ENCODE measurements at regions not wholly inside any gene's neighbourhood (a gene's known extent, or its start where the extent isn't known, plus 50 kb on each side); places are given as distances from the start of the nearest gene placed in this dataset.

DNA sequence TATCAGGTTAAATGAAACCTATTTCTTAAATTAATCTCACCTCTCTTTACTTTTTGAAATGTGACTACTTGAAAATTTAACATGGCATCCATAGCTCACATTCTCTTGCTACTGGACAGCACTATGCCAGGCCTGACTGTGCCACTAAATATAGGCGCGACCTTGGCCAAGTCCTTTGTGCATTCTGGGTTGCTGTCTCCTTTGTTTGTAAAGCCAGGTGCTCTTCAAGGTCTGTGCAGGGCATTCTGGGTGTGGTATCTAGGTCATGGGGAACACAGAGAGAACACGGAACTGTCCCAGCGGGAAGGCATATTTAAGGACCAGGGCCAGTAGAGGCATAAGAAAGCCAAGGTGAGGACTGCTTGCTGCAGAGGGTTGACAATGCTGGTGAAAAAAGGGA lies 121.2 kb downstream of the ZNF664 start:
- in situ Hi-C loops (cut with MboI; ENCODE audit: low pct_unique_long_range_greater_than_20kb, low sequenced_read_pairs), result no loop called here
- no peak for DNase-seq

DNA sequence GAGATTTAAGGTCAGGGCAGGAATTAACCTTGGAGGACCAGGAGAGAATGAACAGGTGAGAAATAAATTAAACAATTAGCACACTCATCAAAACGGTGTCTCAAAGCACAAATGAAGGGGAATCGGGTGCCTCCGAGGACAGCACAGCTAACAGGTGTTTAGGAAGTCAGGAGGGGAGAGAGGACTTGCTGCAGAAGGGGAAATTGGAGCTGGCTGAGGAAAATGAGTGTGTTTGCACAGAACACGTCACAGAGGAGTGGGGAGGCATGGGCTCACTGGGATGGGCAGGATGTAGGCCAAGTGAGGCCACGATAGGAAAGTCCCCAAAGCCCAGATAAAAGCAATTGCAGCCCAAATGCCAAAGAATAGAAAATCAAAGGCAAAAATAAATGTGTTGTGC lies 121.7 kb downstream of the ZNF664 start:
- in situ Hi-C loops (cut with MboI; ENCODE audit: low pct_unique_long_range_greater_than_20kb, low sequenced_read_pairs), result no loop called here
- no peak for DNase-seq

DNA sequence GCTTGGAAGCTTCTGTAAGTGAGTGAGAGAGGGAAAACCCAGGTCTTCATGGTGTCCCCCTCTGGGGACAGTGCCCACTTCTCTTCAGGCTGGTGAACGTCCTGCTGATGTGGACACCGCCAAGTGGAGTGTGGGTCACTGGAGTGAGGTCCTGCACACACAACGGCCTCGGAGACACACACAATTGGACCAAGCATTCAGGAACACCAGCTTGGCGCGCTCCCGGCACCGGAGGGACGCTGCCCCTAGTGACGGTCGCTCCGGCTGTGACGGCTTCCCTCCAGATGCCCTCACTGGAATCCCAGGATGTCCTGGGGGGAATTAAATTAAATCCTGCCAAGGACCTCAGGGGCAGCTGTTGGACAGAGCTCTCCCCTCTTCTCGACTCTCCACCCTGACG lies 123.1 kb downstream of the ZNF664 start:
- in situ Hi-C loops (cut with MboI; ENCODE audit: low pct_unique_long_range_greater_than_20kb, low sequenced_read_pairs), result no loop called here
- no peak for DNase-seq

DNA sequence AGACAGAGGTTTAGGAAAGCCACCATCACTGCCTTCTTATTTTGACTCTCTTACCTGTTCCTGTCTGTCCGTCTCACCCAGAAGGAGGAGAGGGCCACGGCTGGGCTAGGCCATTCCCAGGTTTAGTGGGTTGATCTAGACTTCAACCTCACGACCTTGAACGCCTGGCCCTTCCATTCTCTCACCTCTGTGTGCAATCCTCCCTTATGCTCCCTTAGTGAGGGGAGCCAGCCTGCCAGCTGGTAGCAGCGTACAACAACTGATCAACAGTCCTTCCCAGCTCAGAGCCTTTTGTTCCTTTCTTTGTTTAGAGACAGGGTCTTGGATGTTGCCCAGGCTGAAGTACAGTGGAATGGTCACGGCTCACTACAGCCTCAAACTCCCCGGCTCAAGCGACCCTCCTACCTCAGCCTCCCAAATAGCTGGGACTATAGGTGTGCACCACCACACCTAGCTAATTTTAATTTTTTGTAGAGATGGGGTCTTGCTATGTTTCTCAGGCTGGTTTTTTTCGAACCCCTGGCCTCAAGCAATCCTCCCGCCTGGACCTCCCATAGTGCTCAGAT lies 123.9 kb downstream of the ZNF664 start:
- no peak for DNase-seq
- in situ Hi-C loops (cut with MboI; ENCODE audit: low pct_unique_long_range_greater_than_20kb, low sequenced_read_pairs), result no loop called here

DNA sequence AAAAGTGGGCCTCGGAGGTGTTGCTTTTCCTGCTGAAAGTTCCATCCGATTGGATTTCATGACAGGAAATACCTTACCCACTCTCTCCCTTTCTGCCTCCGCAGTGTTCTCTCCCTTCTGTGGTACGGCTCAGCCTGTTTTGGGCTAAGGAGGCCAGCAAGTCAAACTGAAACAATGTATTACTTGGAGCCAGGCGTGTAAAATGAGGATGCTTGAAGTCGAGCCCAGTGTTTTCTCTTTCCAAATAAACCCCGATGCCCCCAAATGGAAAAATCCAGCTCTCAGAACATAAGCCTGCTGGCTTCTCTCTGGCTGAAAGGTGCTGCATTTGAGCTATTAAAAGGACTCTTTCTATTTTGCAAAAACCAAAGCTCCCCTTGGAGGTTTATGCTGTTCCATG lies 124.7 kb downstream of the ZNF664 start:
- in situ Hi-C loops (cut with MboI; ENCODE audit: low pct_unique_long_range_greater_than_20kb, low sequenced_read_pairs), result no loop called here
- DNase-seq, result no peak

DNA sequence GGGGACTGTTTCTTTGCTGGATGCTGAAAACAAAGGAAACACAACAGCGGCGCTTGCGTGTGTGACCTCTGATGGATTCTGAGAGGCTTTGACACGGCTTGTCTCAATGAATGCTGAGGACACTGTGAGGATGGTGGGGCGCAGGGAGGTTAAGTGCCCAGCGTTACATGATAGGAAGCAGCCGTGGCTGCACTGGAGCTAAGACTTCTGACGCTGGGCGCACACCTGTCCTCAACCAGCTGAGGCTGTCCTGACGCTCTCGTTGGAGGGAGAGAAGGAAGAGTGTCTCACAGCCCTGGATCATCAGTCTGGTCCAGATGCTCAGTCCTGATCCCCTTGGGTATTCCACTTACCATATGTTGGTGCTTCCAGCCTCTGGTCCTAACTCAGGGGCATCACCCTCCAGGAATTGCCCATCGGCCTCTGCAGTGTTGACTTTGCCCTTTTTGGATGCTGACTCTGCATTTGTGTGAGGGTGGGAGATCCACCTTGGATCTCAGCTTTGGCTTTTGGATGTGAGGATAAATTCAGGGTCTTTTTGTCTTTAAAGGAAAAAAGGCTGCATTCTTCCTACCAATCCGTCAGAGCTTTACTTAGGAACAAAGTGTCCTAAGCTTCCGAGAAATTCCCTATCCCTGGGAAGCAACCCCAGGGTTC lies 125.2 kb downstream of the ZNF664 start:
- no peak for DNase-seq
- in situ Hi-C loops (cut with MboI; ENCODE audit: low pct_unique_long_range_greater_than_20kb, low sequenced_read_pairs), result no loop called here

DNA sequence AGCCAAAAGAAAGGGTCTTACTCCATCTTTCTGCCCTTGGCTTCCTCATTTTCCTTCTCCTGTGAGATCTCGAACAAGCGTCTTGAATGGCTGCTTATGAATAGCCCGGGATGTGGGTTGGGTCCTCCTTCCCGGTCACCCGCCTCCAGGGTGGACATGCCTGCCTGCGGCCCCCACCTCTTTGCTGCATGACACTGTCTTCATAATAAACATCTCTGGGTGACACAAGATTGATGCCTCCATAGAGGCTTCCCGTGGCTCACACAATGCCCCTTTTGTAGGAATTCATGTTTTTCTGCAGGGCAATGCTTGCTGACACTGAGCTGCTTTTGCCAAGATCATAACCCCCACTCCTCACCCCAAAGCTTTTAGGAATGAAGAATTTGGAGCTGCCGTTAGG lies 125.9 kb downstream of the ZNF664 start:
- DNase-seq, result no peak
- in situ Hi-C loops (cut with MboI; ENCODE audit: low pct_unique_long_range_greater_than_20kb, low sequenced_read_pairs), result no loop called here

DNA sequence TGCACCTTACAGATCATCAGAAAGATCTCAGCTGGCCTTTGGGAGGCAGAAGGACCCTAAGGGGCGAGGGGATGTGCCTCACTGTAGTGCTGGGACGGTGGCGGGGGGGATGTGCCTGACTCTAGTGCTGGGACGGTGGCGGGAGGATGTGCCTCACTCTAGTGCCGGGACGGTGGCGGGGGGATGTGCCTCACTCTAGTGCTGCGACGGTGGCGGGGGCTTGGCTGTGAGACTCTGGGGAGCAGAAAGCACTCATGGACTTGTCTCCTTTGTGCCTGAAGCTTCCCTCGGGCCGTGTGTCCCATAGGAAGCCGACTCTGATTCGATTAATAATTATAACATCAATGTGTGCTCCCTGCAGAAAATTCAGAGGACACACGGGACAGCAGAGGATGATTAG lies 126.6 kb downstream of the ZNF664 start:
- in situ Hi-C loops (cut with MboI; ENCODE audit: low pct_unique_long_range_greater_than_20kb, low sequenced_read_pairs), result no loop called here
- DNase-seq, result no peak

DNA sequence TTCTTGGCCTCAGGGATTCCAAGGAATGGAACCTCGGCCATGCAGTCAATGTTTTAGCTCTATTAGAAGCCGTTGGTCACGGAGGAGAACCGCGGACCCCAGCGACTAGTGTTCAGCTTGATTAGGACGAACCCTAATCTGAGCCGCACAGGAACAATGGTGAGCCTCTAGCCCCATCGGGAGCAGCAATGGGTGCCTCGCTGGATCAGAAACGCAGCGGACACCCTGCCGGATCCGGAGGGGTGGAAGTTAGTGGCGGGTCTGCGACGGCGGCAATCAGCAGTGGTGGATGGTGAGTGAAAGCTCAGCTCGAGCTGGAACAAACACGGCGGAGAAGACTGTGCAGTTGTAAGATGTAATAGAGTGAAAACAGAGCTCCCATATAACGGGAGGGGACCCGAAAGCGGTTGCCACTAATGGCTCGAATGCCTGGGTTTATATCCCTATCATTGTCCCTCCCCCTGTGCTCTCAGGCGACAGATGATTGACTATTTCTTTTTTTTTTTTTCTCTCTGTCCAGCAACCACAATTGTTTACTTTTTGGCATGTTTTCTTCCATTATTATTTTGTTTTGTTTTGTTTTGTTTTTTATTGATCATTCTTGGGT lies 127.7 kb downstream of the ZNF664 start:
- DNase-seq, result no peak
- in situ Hi-C loops (cut with MboI; ENCODE audit: low pct_unique_long_range_greater_than_20kb, low sequenced_read_pairs), result no loop called here

DNA sequence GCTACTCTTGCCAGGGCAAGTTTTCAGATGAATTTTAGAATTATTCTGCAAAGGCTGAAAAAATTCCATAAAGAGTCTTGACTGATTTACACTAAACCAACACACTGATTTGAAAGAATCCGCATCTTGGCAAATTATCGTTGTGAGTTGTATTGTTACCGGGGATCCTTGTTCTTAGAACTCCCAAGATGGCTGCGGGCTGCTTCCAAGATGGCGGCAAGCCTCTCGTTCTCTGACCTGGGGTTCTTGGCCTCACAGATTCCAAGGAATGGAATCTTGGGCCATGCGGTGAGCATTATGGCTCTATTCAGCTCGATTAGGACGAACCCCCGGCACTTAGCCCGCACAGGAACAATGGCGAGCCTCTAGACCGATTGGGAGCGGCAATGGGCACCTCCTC lies 132.5 kb downstream of the ZNF664 start:
- in situ Hi-C loops (cut with MboI; ENCODE audit: low pct_unique_long_range_greater_than_20kb, low sequenced_read_pairs), result no loop called here
- DNase-seq, result no peak

DNA sequence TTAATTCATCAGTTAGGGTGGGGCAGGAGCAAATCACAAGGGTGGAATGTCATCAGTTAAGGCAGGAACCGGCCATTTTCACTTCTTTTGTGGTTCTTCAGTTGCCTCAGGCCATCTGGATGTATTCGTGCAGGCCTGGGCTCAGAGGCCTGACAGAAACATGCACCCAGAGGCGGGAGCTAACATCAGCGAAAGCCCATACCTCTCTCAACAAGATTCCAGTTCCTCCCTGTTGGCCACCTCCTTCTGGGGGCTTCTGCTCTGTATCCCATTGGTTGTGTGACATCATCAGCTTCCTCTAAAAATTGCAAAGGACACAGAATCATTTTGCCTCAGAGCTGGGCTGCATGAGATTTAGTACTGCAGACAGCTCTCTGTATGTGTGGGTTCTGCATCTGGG lies 134.3 kb downstream of the ZNF664 start:
- DNase-seq, result no peak
- in situ Hi-C loops (cut with MboI; ENCODE audit: low pct_unique_long_range_greater_than_20kb, low sequenced_read_pairs), result no loop called here

DNA sequence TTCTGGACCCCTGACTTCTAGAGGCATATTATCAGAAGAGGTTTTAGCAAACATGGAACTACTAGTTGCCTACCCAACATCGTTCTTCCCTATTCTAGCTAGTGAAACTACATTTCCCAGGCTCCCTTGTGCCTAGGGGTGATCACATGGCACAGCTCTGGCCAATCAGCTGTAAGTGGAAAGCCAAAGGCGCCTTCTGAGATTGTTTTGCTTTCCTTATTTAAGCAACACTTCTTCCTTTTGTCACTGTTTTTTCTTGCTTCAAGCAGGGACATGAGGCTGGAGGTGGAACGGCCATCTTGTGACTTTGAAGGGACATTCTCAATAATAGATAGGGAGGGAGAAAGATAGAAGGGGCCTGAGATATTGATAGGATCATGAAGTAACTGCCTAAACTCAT lies 136.7 kb downstream of the ZNF664 start:
- DNase-seq, result peak; percentile 23
- in situ Hi-C loops (cut with MboI; ENCODE audit: low pct_unique_long_range_greater_than_20kb, low sequenced_read_pairs), result no loop called here

DNA sequence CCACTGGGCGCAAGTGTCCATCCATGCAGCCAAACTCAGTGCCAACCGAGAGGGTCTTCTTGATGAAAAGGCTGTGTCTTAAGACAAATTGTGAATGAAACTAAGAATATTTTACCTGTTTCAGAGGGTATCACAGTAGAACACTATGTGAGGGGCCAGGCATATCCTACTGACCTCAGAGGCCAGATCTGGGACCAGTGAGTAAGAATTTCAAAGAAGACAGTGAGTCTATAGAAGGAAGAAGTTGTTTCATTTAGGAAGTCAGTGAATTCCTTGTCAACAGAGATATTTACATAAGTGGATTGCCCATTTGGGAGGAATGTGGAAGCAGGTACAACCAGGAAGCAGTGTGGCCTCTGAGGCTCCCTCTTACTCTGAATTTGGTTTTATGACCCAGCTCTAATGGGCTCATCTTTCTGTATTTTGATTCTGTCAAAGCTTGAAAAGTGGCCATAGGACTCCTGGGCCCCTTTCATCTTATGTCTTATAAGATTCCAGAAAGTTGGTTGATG lies 137.4 kb downstream of the ZNF664 start:
- in situ Hi-C loops (cut with MboI; ENCODE audit: low pct_unique_long_range_greater_than_20kb, low sequenced_read_pairs), result no loop called here
- no peak for DNase-seq

DNA sequence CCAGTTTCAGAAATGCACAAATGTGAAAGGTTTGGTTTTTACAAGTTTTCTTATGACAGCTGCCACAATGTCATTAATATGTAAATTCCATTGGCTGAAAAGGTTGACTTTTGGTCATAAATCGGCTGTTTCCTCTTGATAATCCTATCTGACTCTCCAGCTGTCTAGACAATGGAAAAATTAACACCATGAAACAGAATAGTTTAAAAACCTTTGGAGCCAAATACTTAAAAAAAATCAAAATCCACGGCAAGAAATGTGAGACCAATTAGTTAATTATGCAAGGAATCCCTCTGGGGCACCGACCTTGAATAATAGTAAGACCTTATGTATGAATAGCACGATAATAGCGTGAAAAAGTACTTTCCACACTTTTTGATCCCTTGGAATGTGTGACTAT lies 138.0 kb downstream of the ZNF664 start:
- DNase-seq, result no peak

DNA sequence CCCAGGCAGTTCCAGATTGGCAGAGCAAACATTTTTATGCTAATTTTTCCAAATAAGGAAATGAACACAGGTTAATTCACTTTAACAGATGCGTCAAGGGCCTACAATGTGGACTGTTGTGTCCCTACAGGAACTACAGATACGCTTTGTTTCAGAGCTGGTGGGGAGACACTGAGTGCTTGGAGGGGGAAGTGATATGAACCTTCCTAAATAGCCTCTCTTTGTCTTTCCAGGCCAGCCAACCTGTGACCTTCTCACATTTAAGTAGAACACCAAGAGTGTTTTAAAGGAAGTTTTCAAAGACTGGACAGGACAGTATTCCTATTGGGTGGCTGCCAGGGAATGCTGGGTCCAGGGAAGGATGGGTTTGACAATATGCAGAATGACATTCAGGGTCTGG lies 141.3 kb downstream of the ZNF664 start:
- no peak for DNase-seq
- in situ Hi-C loops (cut with MboI; ENCODE audit: low pct_unique_long_range_greater_than_20kb, low sequenced_read_pairs), result no loop called here

More for the DNA sequence above, 138.0 kb downstream of the ZNF664 start:
- in situ Hi-C loops (cut with MboI; ENCODE audit: low pct_unique_long_range_greater_than_20kb, low sequenced_read_pairs), result no loop called here

DNA sequence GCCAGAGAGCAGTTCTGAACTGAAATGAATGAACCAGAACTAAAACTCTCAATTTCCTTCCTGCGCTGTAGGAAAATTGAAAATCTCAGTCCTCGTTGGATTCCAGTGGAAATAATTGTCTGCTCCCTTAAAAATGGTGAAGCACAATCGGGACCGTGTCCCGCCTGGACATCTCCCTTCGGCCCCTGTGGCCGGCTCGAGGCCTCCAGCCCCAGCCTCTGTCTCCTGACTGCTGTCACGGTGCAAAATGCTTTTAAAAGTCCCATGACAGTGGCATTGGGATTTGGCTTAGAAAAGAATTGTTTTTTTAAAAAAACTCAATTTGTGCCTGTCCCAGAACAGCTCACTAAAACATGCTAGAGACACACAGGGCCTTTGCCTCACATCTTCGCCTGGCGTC lies 142.5 kb downstream of the ZNF664 start:
- DNase-seq, result no peak
- in situ Hi-C loops (cut with MboI; ENCODE audit: low pct_unique_long_range_greater_than_20kb, low sequenced_read_pairs), result no loop called here

DNA sequence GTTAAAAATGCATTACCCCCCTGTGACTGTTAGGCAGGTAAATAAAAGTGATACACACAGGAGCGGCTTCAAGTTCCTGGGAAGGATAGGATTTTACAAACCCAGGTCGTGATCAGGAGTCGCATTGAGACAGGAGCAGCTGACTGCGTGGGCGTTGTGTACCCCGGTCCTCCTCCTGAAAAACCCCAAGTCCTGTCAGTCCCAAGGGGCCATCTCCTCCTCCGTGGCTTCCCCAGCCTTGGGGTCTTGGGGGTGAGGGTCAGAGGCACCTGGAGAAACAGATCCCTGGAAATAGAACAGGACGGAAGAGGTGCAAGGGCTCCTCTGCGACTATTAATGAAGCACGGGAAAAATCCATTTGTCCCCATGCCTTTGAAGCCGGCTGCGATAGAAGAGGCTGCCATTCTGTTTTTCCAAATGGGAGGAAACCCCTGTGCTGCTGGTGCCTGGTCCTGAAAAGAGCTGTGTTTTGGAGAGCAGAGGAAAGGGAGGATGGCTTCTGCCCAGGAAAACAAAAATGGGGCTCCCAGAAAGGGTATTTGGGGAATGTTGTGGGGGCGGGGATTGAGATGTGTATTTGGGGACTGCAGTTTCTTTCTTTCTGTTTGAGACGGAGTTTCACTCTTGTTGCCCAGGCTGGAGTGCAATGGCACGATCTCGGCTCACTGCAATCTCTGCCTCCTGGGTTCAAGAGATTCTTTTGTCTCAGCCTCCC lies 143.1 kb downstream of the ZNF664 start:
- no peak for DNase-seq

DNA sequence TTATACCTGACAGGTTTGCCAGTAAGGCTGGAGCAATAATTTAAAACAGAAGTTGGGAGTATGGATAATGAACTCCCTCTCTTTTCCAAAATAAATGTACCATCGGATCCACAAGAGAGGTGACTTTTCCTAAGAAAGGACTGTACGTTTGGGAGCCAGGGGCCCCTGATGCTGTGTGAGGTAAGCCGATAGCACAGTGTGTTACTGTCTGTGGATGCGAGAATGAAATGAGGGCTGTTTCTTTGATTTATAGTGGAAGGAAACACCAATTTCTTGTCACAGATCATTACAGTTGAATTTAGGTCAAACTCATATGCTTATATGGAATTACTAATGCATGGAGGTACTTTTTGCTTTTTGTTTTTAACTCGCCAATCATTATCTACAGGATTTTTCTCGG lies 147.7 kb downstream of the ZNF664 start:
- in situ Hi-C loops (cut with MboI; ENCODE audit: low pct_unique_long_range_greater_than_20kb, low sequenced_read_pairs), result no loop called here
- no peak for DNase-seq

More for the DNA sequence above, 143.1 kb downstream of the ZNF664 start:
- in situ Hi-C loops (cut with MboI; ENCODE audit: low pct_unique_long_range_greater_than_20kb, low sequenced_read_pairs), result no loop called here

DNA sequence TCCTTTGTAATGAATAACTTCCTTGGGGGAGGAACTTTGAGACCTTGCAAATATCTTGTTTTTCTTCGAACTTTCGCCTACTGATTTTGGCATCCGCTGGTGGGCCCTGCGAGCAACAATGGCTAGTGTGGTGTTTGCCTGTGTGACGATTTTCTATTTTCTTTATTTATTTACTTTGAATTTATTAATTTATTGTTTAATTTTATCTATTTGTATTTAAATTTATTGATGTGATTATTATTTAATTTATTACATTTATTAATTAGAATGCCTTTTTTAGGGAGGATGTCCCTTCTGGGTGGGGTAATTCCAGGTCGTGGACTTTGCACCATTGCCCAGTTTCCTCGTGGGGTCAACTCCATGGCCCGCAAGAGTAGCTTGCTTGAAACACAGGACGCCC lies 149.7 kb downstream of the ZNF664 start:
- DNase-seq, result no peak
- in situ Hi-C loops (cut with MboI; ENCODE audit: low pct_unique_long_range_greater_than_20kb, low sequenced_read_pairs), result no loop called here

DNA sequence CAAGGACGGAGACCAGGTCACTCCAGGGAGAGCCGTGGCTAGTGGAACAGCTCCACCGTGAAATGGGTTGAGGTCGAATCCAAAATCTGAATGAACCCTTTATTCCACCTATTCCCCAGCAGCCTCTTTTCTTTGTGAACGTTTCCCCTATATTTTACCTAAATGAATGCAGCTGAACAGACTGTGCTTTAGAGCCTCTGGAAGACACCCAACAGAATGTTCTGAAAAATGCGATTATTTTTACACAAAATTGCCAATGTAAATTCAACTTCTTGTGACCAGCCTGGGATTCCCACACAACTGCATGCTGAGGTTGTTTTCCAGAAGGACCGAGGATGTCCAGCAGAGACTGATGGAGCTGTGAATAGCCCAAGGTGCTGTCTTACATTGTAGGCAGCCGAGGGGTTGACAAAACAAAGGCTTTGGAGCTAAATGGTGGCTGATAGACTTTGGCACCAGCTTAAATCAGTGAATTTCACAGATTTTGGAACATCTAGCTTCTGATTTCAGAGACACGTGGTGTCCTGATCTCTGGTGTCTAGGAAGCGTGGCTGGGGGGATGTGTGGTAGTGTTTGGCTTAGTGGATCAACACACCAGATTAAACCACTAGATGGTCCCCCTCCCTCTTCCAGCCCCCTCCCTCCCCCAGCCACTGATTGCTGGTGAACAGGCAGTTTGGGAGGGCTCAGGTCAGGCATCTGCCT lies 150.4 kb downstream of the ZNF664 start:
- no peak for DNase-seq
- in situ Hi-C loops (cut with MboI; ENCODE audit: low pct_unique_long_range_greater_than_20kb, low sequenced_read_pairs), result no loop called here
